RWPE2 (cell line): ENCODE measurements at regions not wholly inside any gene's neighbourhood (a gene's known extent, or its start where the extent isn't known, plus 50 kb on each side); places are given as distances from the start of the nearest gene placed in this dataset.

ENCODE experiments used
- ATAC-seq: fragments of 200-7000 bp; cut with Tn5 transposase; 3 replicates; pipeline ENCODE4 v1.9.1; 2021; ENCODE audit warnings: low read depth
- DNase-seq: peaks from one replicate; pipeline ENCODE4 v3.0.0-alpha.2; 2020; ENCODE audit warnings: low spot score
- H3K27ac ChIP-seq: fragments of 450-650 bp; 2 replicates; pipeline ENCODE4 v1.5.1; 2017; ENCODE audit warnings: mild to moderate bottlenecking; ENCODE audit not compliant: poor library complexity, severe bottlenecking
- H3K27me3 ChIP-seq: fragments of 250-450 bp; sonication (Bioruptor Pico); 2 replicates; pipeline ENCODE4 v1.5.1; 2021; ENCODE audit warnings: mild to moderate bottlenecking, moderate library complexity; ENCODE audit not compliant: insufficient read depth, poor library complexity, severe bottlenecking
- H3K36me3 ChIP-seq: fragments of 250-450 bp; sonication (Bioruptor Pico); 2 replicates; pipeline ENCODE4 v1.5.1; 2020; ENCODE audit warnings: low read depth, mild to moderate bottlenecking, moderate library complexity
- H3K4me1 ChIP-seq: fragments of 250-450 bp; sonication (Bioruptor Pico); 2 replicates; pipeline ENCODE4 v1.5.1; 2021; ENCODE audit warnings: mild to moderate bottlenecking, moderate library complexity; ENCODE audit not compliant: insufficient read depth, poor library complexity, severe bottlenecking
- H3K4me3 ChIP-seq: fragments of 250-450 bp; sonication (Bioruptor Pico); 2 replicates; pipeline ENCODE4 v1.5.1; 2021; ENCODE audit warnings: mild to moderate bottlenecking, moderate library complexity; ENCODE audit not compliant: severe bottlenecking
- H3K9me3 ChIP-seq: fragments of 250-450 bp; sonication (Bioruptor Pico); 2 replicates; pipeline ENCODE4 v1.5.1; 2021; ENCODE audit warnings: mild to moderate bottlenecking, moderate library complexity; ENCODE audit not compliant: severe bottlenecking
- CTCF ChIP-seq: fragments of 450-650 bp; IDR thresholded peaks from one replicate; pipeline ENCODE4 v1.5.1; 2017; ENCODE audit warnings: mild to moderate bottlenecking, moderate library complexity; ENCODE audit not compliant: poor library complexity, severe bottlenecking

GRCh38 chr5:152089644-152090043 is 165.0 kb upstream of the GLRA1 start:
- no peak for TF ChIP-seq CTCF
- Histone ChIP-seq H3K27me3 (peaks cover 3% of the 10 kb centered on the region), H3K27ac (no peak overlapping the region), H3K4me1 (no peaks in the 10 kb centered on the region), H3K4me3 (no peak overlapping the region), H3K9me3 (no peaks in the 10 kb centered on the region), H3K36me3 (no peaks in the 10 kb centered on the region)
- no peak for DNase-seq
- ATAC-seq: no peak

GRCh38 chr5:152086668-152087067 is 162.0 kb upstream of the GLRA1 start:
- Histone ChIP-seq H3K36me3 (no peaks in the 10 kb centered on the region), H3K4me1 (no peaks in the 10 kb centered on the region), H3K27ac (no peak overlapping the region), H3K9me3 (no peaks in the 10 kb centered on the region), H3K27me3 (no peaks in the 10 kb centered on the region), H3K4me3 (no peak overlapping the region)
- ATAC-seq (no peak), DNase-seq (no peak)
- TF ChIP-seq CTCF: no peak

GRCh38 chr5:152084476-152084875 is 159.8 kb upstream of the GLRA1 start:
- Histone ChIP-seq H3K27me3 (no peaks in the 10 kb centered on the region), H3K27ac (no peak overlapping the region), H3K4me1 (no peaks in the 10 kb centered on the region), H3K4me3 (no peak overlapping the region), H3K9me3 (no peaks in the 10 kb centered on the region), H3K36me3 (no peaks in the 10 kb centered on the region)
- no peak for TF ChIP-seq CTCF
- DNase-seq: no peak
- ATAC-seq: no peak

GRCh38 chr5:152083231-152083630 is 158.6 kb upstream of the GLRA1 start:
- no peaks in the 10 kb centered on the region for H3K4me1 ChIP-seq
- no peak for DNase-seq
- H3K27me3 ChIP-seq: no peaks in the 10 kb centered on the region
- no peaks in the 10 kb centered on the region for H3K36me3 ChIP-seq
- no peak for ATAC-seq
- no peaks in the 10 kb centered on the region for H3K9me3 ChIP-seq
- TF ChIP-seq CTCF: no peak
- no peak overlapping the region for H3K27ac ChIP-seq
- no peak overlapping the region for H3K4me3 ChIP-seq

- DNase-seq (no peak), ATAC-seq (no peak)
- no peak overlapping the region for H3K4me3 ChIP-seq
Measured at GRCh38 chr5:152072091-152072490, 147.4 kb upstream of the GLRA1 start.

More at GRCh38 chr5:152072091-152072490, 147.4 kb upstream of the GLRA1 start:
- H3K4me1 ChIP-seq: no peaks in the 10 kb centered on the region
- TF ChIP-seq CTCF: no peak
- H3K36me3 ChIP-seq: no peaks in the 10 kb centered on the region
- H3K27me3 ChIP-seq: peaks cover 9% of the 10 kb centered on the region
- no peak overlapping the region for H3K27ac ChIP-seq
- no peaks in the 10 kb centered on the region for H3K9me3 ChIP-seq
